Liver (tissue), 8 donors: ENCODE measurements at regions not wholly inside any gene's neighbourhood (a gene's known extent, or its start where the extent isn't known, plus 50 kb on each side); places are given as distances from the start of the nearest gene placed in this dataset.
A peak's percentile ranks its signal among the peaks of the same experiment; 100 is the strongest.

Experiments used
- DNase-seq: peaks from one replicate; pipeline ENCODE4 v3.0.0-alpha.2; 2017; ENCODE audit warnings: low spot score
- H3K27ac ChIP-seq, 2 donors: one replicate each; pipeline ENCODE4 v1.7.0; 2013; ENCODE audit warnings: inconsistent platforms in 2 of 2, low read length in 2 of 2, control low read depth in 1 of 2, low read depth in 1 of 2, mild to moderate bottlenecking in 1 of 2
- H3K27me3 ChIP-seq, 4 donors: one replicate each; pipeline versions ENCODE4 v1.6.1 to v1.7.0; 2013; ENCODE audit warnings: low read length in 3 of 4, inconsistent platforms in 1 of 4, mild to moderate bottlenecking in 1 of 4, moderate library complexity in 1 of 4; ENCODE audit not compliant: control insufficient read depth in 4 of 4, insufficient read depth in 4 of 4
- H3K36me3 ChIP-seq, 4 donors: one replicate each; pipeline versions ENCODE4 v1.6.1 to v1.7.0; 2013; ENCODE audit warnings: low read length in 3 of 4, mild to moderate bottlenecking in 3 of 4, low read depth in 1 of 4, moderate library complexity in 1 of 4; ENCODE audit not compliant: control insufficient read depth in 4 of 4, insufficient read depth in 3 of 4
- H3K4me1 ChIP-seq, 4 donors: one replicate each; pipeline versions ENCODE4 v1.6.1 to v1.7.0; 2013; ENCODE audit warnings: low read length in 3 of 4, mild to moderate bottlenecking in 3 of 4, moderate library complexity in 1 of 4; ENCODE audit not compliant: control insufficient read depth in 4 of 4, insufficient read depth in 4 of 4
- H3K4me3 ChIP-seq, 3 donors: one replicate each; pipeline versions ENCODE4 v1.6.1 to v1.7.0; 2013; ENCODE audit warnings: low read length in 3 of 3, control low read depth in 1 of 3, low read depth in 1 of 3, mild to moderate bottlenecking in 1 of 3
- H3K9ac ChIP-seq, 2 donors: one replicate each; pipeline ENCODE4 v1.7.0; 2013; ENCODE audit warnings: low read length in 2 of 2, mild to moderate bottlenecking in 2 of 2, moderate library complexity in 2 of 2, control low read depth in 1 of 2, low read depth in 1 of 2
- H3K9me3 ChIP-seq, 4 donors: one replicate each; pipeline versions ENCODE4 v1.6.1 to v1.7.0; 2013; ENCODE audit warnings: low read length in 3 of 4; ENCODE audit not compliant: control insufficient read depth in 4 of 4
- ATF3 ChIP-seq: IDR thresholded peaks from 2 replicates; pipeline ENCODE4 v1.6.1; 2016; ENCODE audit warnings: antibody characterized with exemption
- CTCF ChIP-seq: fragments of 150-350 bp; IDR thresholded peaks from 2 replicates; pipeline ENCODE4 v1.5.1; 2017; ENCODE audit warnings: improper control_type of control experiment, low read depth, low read length; ENCODE audit not compliant: missing input control
- EGR1 ChIP-seq, 2 donors: IDR thresholded peaks; 2 replicates each; pipeline ENCODE4 v1.6.1; 2016 to 2018; ENCODE audit warnings: antibody characterized with exemption in 2 of 2, low read depth in 2 of 2
- FOXA1 ChIP-seq: IDR thresholded peaks from 2 replicates; pipeline ENCODE4 v1.6.1; 2016; ENCODE audit warnings: antibody characterized with exemption
- FOXA2 ChIP-seq: IDR thresholded peaks from 2 replicates; pipeline ENCODE4 v1.6.1; 2016; ENCODE audit warnings: antibody characterized with exemption
- GABPA ChIP-seq, 2 donors: IDR thresholded peaks in 1 of 2; conservative IDR thresholded peaks in 1 of 2; 2 replicates each; pipeline ENCODE4 v1.6.1; 2016; ENCODE audit warnings: antibody characterized with exemption in 2 of 2, mild to moderate bottlenecking in 1 of 2, moderate library complexity in 1 of 2
- HNF4A ChIP-seq, 2 donors: conservative IDR thresholded peaks; 2 replicates each; pipeline ENCODE4 v1.6.1; 2016; ENCODE audit warnings: antibody characterized with exemption in 2 of 2, mild to moderate bottlenecking in 2 of 2
- HNF4G ChIP-seq: IDR thresholded peaks from 2 replicates; pipeline ENCODE4 v1.6.1; 2016; ENCODE audit warnings: antibody characterized with exemption
- JUND ChIP-seq, 2 donors: IDR thresholded peaks; 2 replicates each; pipeline ENCODE4 v1.6.1; 2016; ENCODE audit warnings: antibody characterized with exemption in 2 of 2
- MAX ChIP-seq: IDR thresholded peaks from 2 replicates; pipeline ENCODE4 v1.6.1; 2016; ENCODE audit warnings: antibody characterized with exemption
- NR2F2 ChIP-seq: IDR thresholded peaks from 2 replicates; pipeline ENCODE4 v1.6.1; 2016; ENCODE audit warnings: antibody characterized with exemption
- RAD21 ChIP-seq, 2 donors: IDR thresholded peaks; 2 replicates each; pipeline ENCODE4 v1.6.1; 2016; ENCODE audit warnings: antibody characterized with exemption in 2 of 2, mild to moderate bottlenecking in 2 of 2
- REST ChIP-seq: IDR thresholded peaks from 2 replicates; pipeline ENCODE4 v1.6.1; 2016; ENCODE audit warnings: antibody characterized with exemption, mild to moderate bottlenecking
- TAF1 ChIP-seq: conservative IDR thresholded peaks from 2 replicates; pipeline ENCODE4 v1.6.1; 2016; ENCODE audit warnings: antibody characterized with exemption, mild to moderate bottlenecking
- YY1 ChIP-seq: IDR thresholded peaks from 2 replicates; pipeline ENCODE4 v1.6.1; 2016; ENCODE audit warnings: antibody characterized with exemption, mild to moderate bottlenecking
- ZBTB33 ChIP-seq: IDR thresholded peaks from 2 replicates; pipeline ENCODE4 v1.6.1; 2016; ENCODE audit warnings: antibody characterized with exemption
- WGBS: extraction: QIAGEN DNeasy Blood & Tissue Kit; methylation state at CpG from one replicate; pipeline ENCODE4 v1.1.7; 2013; 5-methylcytosine and 5-hydroxymethylcytosine counted together
- donor health status: healthy.
- donor health status: healthy.
- donor health status: healthy.
- donor health status: healthy.
- donor health status: healthy.

- H3K4me1 ChIP-seq: no peaks in the 10 kb centered on the region
- H3K36me3 ChIP-seq: no peaks in the 10 kb centered on the region
- H3K4me3 ChIP-seq: no peak overlapping the region
- DNase-seq: no peak
- TF ChIP-seq HNF4G: no peak
- no peak for TF ChIP-seq TAF1
- TF ChIP-seq RAD21 (IDR thresholded peaks at IDR 0.05): no peak
- no peak for TF ChIP-seq ATF3
- no peak for TF ChIP-seq EGR1 (IDR thresholded peaks at IDR 0.05; ENCODE audit: low read depth in 2 of 2)
- TF ChIP-seq FOXA1: no peak
- TF ChIP-seq YY1: no peak
- H3K9me3 ChIP-seq: peaks cover 0 to 4% (median 0%) of the 10 kb centered on the region in 4 donors
- no peak overlapping the region for H3K9ac ChIP-seq
- H3K27me3 ChIP-seq: no peaks in the 10 kb centered on the region
- 39% methylated on average over 2 of the region's 2 CpGs for WGBS
- H3K27ac ChIP-seq: no peak overlapping the region
Observed at GRCh38 chr16:47971225-47971624, 184.6 kb downstream of the ABCC12 start.

- H3K27me3 ChIP-seq: no peaks in the 10 kb centered on the region
- H3K4me3 ChIP-seq: no peak overlapping the region
- no peaks in the 10 kb centered on the region for H3K36me3 ChIP-seq
- H3K9me3 ChIP-seq: peaks cover 0 to 4% (median 0%) of the 10 kb centered on the region in 4 donors
- no peak overlapping the region for H3K27ac ChIP-seq
- WGBS: 3% methylated on average over 2 of the region's 2 CpGs
- H3K4me1 ChIP-seq: no peaks in the 10 kb centered on the region
- no peak for DNase-seq
- TF ChIP-seq REST (peak; percentile 98), ZBTB33 (no peak), EGR1 (IDR thresholded peaks at IDR 0.05; ENCODE audit: low read depth in 2 of 2) (no peak), YY1 (no peak), NR2F2 (no peak), FOXA2 (no peak)
- no peak overlapping the region for H3K9ac ChIP-seq
Observed at GRCh38 chr16:47970291-47970931, 185.4 kb downstream of the ABCC12 start.

- H3K27me3 ChIP-seq: no peaks in the 10 kb centered on the region
- TF ChIP-seq YY1: no peak
- no peak for TF ChIP-seq HNF4G
- no peak for TF ChIP-seq CTCF
- no peak for TF ChIP-seq JUND (IDR thresholded peaks at IDR 0.05)
- no peak for TF ChIP-seq REST
- TF ChIP-seq RAD21 (IDR thresholded peaks at IDR 0.05): no peak
- TF ChIP-seq NR2F2: no peak
- TF ChIP-seq HNF4A (conservative IDR thresholded peaks at IDR 0.05): no peak
- TF ChIP-seq FOXA1: no peak
- TF ChIP-seq GABPA (IDR thresholded peaks at IDR 0.05 in 1 of 2, conservative IDR thresholded peaks at IDR 0.05 in 1 of 2): no peak
- TF ChIP-seq MAX: no peak
- no peak overlapping the region for H3K27ac ChIP-seq
- no peak overlapping the region for H3K4me3 ChIP-seq
- H3K4me1 ChIP-seq: no peaks in the 10 kb centered on the region
- DNase-seq: no peak
- H3K36me3 ChIP-seq: no peaks in the 10 kb centered on the region
- H3K9me3 ChIP-seq: peaks cover 0 to 4% (median 0%) of the 10 kb centered on the region in 4 donors
- no peak overlapping the region for H3K9ac ChIP-seq
- 30% methylated on average over 2 of the region's 2 CpGs for WGBS
Observed at GRCh38 chr16:47967374-47967773, 188.4 kb downstream of the ABCC12 start.
